ENCODE measurements at regions not wholly inside any gene's neighbourhood (a gene's known extent, or its start where the extent isn't known, plus 50 kb on each side); places are given as distances from the start of the nearest gene placed in this dataset.
A peak's percentile ranks its signal among the peaks of the same experiment; 100 is the strongest.

DNA sequence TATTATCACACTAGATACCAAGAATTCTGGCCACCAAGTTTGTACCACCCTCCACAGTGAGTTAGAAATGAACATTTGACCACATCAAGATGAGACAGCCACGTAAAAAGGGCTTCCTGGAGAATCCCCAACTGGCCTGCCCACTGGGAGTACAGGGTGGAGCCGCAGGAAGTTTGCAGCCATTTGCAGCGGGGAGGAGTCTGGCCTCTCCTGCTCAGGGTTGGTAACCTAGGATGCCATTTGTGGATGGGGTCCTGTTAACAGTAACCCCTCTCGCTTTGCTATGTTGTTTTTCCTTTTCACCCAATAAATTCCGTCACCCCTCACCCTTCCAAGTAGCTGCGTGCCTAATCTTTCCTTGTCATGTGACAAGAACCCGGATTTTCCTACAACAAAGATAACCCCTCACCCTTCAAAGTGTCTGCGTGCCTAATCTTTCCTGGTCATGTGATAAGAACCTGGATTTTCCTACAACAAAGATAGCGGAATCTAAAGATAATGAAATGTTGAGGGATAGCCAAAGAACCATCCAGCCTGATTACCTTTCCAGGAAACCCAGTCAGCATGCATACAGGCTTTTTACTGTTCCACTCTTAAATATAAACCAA is 245.4 kb downstream of the NAF1 start:
- no peak for DNase-seq (ENCODE audit: low read depth in 2 of 2)
- TF ChIP-seq, protein P1, sequence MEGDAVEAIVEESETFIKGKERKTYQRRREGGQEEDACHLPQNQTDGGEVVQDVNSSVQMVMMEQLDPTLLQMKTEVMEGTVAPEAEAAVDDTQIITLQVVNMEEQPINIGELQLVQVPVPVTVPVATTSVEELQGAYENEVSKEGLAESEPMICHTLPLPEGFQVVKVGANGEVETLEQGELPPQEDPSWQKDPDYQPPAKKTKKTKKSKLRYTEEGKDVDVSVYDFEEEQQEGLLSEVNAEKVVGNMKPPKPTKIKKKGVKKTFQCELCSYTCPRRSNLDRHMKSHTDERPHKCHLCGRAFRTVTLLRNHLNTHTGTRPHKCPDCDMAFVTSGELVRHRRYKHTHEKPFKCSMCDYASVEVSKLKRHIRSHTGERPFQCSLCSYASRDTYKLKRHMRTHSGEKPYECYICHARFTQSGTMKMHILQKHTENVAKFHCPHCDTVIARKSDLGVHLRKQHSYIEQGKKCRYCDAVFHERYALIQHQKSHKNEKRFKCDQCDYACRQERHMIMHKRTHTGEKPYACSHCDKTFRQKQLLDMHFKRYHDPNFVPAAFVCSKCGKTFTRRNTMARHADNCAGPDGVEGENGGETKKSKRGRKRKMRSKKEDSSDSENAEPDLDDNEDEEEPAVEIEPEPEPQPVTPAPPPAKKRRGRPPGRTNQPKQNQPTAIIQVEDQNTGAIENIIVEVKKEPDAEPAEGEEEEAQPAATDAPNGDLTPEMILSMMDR (IDR thresholded peaks at IDR 0.05; ENCODE audit: low read depth, low read length), result no peak
- no peak overlapping the region for H3K4me3 ChIP-seq (replicated peaks in 1 of 2; ENCODE audit: low read depth in 2 of 2, low read length in 2 of 2)

DNA sequence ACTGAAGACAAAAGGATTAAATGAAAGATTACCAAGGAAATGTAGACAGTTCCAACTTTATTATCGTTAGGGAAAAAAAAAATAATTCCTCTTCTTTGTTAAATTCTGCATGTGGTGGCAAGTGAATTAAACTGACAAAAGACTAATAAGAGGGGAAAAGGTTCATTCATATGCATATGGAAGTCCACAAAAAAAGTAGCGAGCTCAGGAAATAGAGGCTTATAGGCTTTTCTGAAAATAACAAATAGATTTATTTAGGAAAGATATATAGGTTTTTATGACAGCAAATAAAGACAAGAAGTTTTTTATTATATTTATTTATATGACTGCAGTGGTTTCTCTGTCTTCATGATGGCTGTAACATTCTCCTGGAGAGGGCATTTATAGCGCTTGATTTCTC is 246.0 kb downstream of the NAF1 start:
- no peak for DNase-seq (ENCODE audit: low read depth in 2 of 2)
- no peak overlapping the region for H3K4me3 ChIP-seq (replicated peaks in 1 of 2; ENCODE audit: low read depth in 2 of 2, low read length in 2 of 2)
- TF ChIP-seq, protein P1 (IDR thresholded peaks at IDR 0.05; ENCODE audit: low read depth, low read length), result no peak

DNA sequence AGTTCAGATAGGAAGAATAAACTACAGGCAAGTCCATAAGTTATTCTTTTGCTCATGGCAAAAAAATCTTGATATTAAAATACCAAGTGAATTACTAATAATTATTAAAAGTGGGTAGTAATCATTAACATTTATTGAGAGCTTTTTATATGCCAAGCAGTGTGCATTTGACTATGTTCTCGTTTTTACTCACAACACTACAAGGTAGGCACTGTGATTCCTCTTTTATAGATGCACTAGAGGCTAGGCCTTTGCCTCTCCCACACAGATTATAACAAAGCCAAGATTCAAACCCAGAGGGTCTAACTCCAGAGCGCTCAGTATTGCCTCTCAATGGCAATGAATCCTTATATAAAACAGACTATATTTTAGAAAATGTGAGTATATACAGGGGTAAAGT is 254.2 kb downstream of the NAF1 start:
- no peak overlapping the region for H3K4me3 ChIP-seq (replicated peaks in 1 of 2; ENCODE audit: low read depth in 2 of 2, low read length in 2 of 2)
- no peak for DNase-seq (ENCODE audit: low read depth in 2 of 2)
- TF ChIP-seq, protein P1 (IDR thresholded peaks at IDR 0.05; ENCODE audit: low read depth, low read length), result no peak

DNA sequence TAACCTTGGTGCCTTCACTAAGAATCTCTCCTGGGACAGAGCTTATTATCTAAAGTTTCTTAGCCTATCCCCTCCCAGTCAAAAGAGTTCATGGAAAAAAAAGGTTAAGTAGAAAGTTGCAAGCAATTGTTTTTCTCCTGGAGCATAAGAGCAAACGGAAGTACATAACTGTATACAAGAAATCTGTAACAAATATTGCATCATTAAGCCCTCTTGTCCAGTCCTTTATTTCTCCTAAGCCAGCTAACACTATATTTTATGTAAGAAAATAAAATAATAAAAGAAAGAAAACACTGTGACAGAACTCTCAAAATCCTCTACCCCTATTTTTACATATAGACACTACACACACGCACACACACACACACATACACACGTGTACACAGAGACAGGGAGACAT is 255.3 kb downstream of the NAF1 start:
- TF ChIP-seq, protein P1 (IDR thresholded peaks at IDR 0.05; ENCODE audit: low read depth, low read length), result no peak
- no peak overlapping the region for H3K4me3 ChIP-seq (replicated peaks in 1 of 2; ENCODE audit: low read depth in 2 of 2, low read length in 2 of 2)
- no peak for DNase-seq (ENCODE audit: low read depth in 2 of 2)

DNA sequence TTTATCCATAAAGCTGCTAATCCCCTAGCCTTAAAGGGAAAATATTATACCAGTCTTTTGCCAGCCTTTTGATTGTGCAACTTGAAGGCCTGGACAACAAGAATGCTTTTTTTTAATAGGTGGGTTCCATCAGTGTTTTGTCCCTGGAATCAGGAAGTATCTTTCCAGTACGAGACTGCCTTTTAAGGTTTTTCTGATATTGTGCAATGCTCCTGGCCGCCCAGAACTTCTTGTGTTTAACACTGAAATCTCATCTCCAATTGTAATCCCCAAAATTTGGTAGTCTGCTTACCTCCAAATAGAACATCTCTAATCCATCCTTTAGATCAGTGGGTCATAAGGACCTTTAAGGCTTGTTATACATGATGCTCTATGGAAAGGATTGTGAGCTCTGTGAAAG is 256.7 kb downstream of the NAF1 start:
- TF ChIP-seq, protein P1 (IDR thresholded peaks at IDR 0.05; ENCODE audit: low read depth, low read length), result no peak
- no peak for DNase-seq (ENCODE audit: low read depth in 2 of 2)
- H3K4me3 ChIP-seq (replicated peaks in 1 of 2; ENCODE audit: low read depth in 2 of 2, low read length in 2 of 2), result no peak overlapping the region

DNA sequence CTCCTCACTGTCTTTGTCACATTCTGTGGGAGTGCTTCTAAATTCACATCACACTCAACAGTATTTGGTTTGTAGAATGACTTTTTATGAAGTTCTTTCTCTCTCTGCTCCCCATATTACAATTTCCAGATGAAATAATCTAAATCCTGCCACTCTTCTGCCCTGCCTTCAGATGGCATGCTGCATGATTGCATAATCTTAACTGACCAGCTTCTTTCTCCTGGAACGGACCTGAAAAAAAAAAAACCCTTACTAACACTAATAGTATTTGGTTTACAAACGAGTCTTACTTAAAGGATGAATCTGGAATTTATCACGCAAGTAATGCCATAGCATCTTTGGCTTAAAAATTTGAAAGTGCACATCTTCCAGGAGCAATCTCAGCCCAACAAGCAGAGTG is 272.3 kb downstream of the NAF1 start:
- TF ChIP-seq, protein P1 (IDR thresholded peaks at IDR 0.05; ENCODE audit: low read depth, low read length), result no peak
- H3K4me3 ChIP-seq (replicated peaks in 1 of 2; ENCODE audit: low read depth in 2 of 2, low read length in 2 of 2), result no peak overlapping the region
- DNase-seq (ENCODE audit: low read depth in 2 of 2), result peak in 1 of 2 donors; percentile 1
